Activated naive CD4-positive, alpha-beta T cell treated with anti-CD3 and anti-CD28 coated beads, Interleukin-2, amount 10 ng/mL, durations not matched to agents 7 days and 5 days (primary cell): ENCODE measurements at regions not wholly inside any gene's neighbourhood (a gene's known extent, or its start where the extent isn't known, plus 50 kb on each side); places are given as distances from the start of the nearest gene placed in this dataset.
"Not testable (repeated sequence)": the region's sequence is repeated elsewhere in the genome, so short reads cannot be mapped to it uniquely, and the experiment has no call there.

Experiments
- CTCF ChIA-PET: fragments of 350-600 bp; sonication (Branson Sonifier 250); formaldehyde crosslinking; loops from one replicate; lab custom pipeline; 2021; ENCODE audit warnings: antibody characterized with exemption; lab: Charles Lee
- DNase-seq: peaks from one replicate; pipeline ENCODE4 v3.0.0-alpha.2; 2020
- H3K27ac Mint-ChIP-seq: one replicate; pipeline ENCODE4 v1.8.0; 2021; ENCODE audit warnings: mild to moderate bottlenecking, moderate library complexity, mixed read lengths
- H3K27me3 Mint-ChIP-seq: one replicate; pipeline ENCODE4 v1.8.0; 2021; ENCODE audit warnings: mild to moderate bottlenecking, mixed read lengths
- H3K36me3 Mint-ChIP-seq: one replicate; pipeline ENCODE4 v1.8.0; 2021; ENCODE audit warnings: mixed read lengths
- H3K4me1 Mint-ChIP-seq: one replicate; pipeline ENCODE4 v1.8.0; 2021; ENCODE audit warnings: mixed read lengths
- H3K4me3 Mint-ChIP-seq: one replicate; pipeline ENCODE4 v1.8.0; 2021; ENCODE audit warnings: mild to moderate bottlenecking, moderate library complexity, mixed read lengths
- H3K9me3 Mint-ChIP-seq: one replicate; pipeline ENCODE4 v1.8.0; 2021; ENCODE audit warnings: mixed read lengths

DNA sequence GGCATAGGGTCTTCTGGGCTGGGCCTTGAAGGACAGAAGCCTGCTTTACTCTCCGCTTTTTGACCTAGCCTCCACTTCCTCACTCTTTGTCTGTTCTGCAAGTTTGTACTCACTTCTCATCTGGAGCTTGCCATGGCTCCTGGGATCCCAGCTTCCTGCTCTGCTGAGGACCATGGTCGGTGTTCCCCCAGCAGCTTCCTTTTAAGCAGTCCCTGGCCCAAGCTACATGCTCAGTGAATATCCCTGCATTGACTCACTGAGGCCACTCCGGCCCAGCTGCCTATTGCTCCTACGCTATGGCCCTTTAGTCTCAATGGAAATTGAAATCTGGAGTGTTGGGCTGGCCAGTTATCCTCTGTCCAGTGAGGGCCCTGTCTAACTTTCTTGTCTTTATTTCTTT is 427.7 kb downstream of the RPS24 start:
- no peak for DNase-seq
- H3K4me1 Mint-ChIP-seq, result no peaks in the 10 kb centered on the region
- H3K27ac Mint-ChIP-seq, result no peak overlapping the region
- H3K4me3 Mint-ChIP-seq, result no peak overlapping the region
- CTCF ChIA-PET, result no interaction called here
- no peaks in the 10 kb centered on the region for H3K9me3 Mint-ChIP-seq
- H3K27me3 Mint-ChIP-seq, result no peaks in the 10 kb centered on the region
- no peaks in the 10 kb centered on the region for H3K36me3 Mint-ChIP-seq

DNA sequence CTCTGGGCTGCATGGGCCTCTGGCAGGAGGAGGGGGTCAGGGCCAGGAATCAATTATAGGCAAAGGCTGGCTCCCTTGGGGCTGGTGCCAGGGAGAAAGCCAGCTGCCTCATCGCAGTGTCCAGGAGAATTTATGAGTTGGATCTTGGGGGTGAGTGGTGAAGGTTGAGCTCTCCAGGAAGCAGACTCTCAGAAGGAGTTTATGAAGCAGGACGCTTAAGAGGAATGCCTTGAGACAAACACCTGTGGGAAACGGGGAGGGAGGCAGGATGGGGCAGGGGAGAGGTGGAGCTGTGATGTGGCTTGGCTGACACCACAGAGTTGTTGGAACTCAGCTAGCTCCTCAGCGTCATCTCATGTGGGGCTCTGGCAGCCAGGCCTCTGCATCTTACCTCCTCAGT is 428.5 kb downstream of the RPS24 start:
- no peak for DNase-seq
- H3K36me3 Mint-ChIP-seq, result no peaks in the 10 kb centered on the region
- no peak overlapping the region for H3K27ac Mint-ChIP-seq
- H3K4me3 Mint-ChIP-seq, result no peak overlapping the region
- H3K27me3 Mint-ChIP-seq, result no peaks in the 10 kb centered on the region
- H3K4me1 Mint-ChIP-seq, result no peaks in the 10 kb centered on the region
- no peaks in the 10 kb centered on the region for H3K9me3 Mint-ChIP-seq
- CTCF ChIA-PET, result no interaction called here

DNA sequence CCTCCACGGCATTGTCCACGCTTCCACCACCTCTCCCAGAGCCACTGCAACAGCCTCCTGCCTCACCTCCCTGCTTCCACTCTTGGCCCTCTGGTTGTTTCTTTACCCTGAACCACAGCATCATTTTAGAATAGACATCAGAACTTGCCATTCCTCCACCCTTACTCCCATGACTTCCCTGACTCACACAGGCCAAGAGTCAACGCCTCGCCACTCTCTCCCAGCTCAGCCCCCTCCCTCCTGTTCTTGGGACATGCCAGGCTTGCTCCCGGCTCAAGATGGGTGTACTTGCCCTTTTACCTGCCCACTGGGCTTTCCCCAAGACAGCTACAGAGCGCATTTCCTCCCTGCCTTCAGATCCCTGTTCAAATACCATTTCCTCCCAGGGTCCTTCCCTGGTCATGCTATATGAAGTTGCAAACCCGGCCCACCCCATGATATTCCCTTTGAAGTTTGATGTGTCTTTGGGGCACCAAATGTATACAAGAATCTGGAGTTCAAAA is 429.1 kb downstream of the RPS24 start:
- Mint-ChIP-seq H3K4me1 (no peaks in the 10 kb centered on the region), H3K9me3 (no peaks in the 10 kb centered on the region)
- CTCF ChIA-PET, result no interaction called here

DNA sequence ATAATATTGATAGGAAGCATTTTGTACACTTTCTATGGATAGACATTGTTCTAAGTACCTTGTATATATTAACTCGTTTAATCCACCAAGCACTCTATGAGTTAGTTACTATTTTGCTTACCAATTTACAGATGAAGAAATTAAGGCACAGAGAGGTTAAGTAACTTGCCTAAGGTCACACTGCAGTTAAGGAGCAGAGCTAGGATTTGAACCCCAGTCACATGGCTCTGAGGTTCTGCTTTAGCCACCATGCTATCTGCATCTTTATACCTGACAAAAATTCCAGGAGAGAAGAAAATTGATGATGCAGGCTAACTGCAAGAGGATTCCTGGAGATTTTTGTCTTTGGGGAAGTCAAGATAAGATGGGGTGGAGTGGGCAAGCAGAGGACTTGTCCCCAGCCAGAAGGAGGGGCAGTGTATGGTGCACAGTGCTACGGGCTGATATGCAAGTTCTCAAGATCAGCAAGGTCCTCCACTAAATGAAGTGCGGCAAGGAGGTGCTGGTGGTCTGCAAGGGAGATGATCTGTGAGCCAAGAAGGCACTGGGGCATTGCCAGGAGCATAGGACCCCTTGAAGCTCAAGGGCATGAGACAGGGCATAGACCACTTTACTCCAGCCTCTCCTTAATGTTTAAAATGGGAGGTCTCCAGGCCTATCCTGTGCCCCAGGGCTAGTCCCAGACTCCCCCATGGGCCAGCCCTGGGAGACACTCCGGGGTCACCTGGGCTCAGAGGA is 430.6 kb downstream of the RPS24 start:
- CTCF ChIA-PET, result no interaction called here
- Mint-ChIP-seq H3K36me3 (no peaks in the 10 kb centered on the region), H3K9me3 (no peaks in the 10 kb centered on the region), H3K4me3 (no peak overlapping the region), H3K27ac (no peak overlapping the region), H3K27me3 (no peaks in the 10 kb centered on the region), H3K4me1 (no peaks in the 10 kb centered on the region)
- DNase-seq, result no peak

More for the DNA sequence above, 429.1 kb downstream of the RPS24 start:
- Mint-ChIP-seq H3K4me3 (no peak overlapping the region), H3K27me3 (no peaks in the 10 kb centered on the region), H3K27ac (no peak overlapping the region), H3K36me3 (no peaks in the 10 kb centered on the region)
- no peak for DNase-seq

DNA sequence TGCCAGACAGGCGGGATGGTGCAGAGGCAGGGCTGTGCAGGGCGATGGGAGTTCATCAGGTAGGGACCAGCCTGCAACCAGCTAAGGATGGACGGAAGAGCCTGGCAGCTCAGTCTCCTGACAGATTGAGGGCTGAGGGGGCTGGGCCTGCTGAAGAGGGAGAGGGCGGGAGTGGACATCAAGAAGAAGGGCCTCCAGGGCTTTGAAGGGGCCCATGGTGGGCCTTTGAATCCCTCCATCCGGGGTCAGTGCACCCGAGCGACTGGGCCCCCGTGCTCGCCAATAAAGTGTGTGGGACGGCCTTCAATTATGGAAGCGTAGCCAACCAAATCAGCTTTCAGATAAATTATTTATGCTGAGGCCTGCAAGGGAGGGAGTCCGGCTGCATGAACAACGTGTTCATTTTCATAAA is 431.2 kb downstream of the RPS24 start:
- H3K27ac Mint-ChIP-seq, result no peak overlapping the region
- CTCF ChIA-PET, result no interaction called here
- H3K9me3 Mint-ChIP-seq, result no peaks in the 10 kb centered on the region
- H3K36me3 Mint-ChIP-seq, result no peaks in the 10 kb centered on the region
- DNase-seq, result no peak
- no peaks in the 10 kb centered on the region for H3K27me3 Mint-ChIP-seq
- H3K4me3 Mint-ChIP-seq, result no peak overlapping the region
- H3K4me1 Mint-ChIP-seq, result no peaks in the 10 kb centered on the region

DNA sequence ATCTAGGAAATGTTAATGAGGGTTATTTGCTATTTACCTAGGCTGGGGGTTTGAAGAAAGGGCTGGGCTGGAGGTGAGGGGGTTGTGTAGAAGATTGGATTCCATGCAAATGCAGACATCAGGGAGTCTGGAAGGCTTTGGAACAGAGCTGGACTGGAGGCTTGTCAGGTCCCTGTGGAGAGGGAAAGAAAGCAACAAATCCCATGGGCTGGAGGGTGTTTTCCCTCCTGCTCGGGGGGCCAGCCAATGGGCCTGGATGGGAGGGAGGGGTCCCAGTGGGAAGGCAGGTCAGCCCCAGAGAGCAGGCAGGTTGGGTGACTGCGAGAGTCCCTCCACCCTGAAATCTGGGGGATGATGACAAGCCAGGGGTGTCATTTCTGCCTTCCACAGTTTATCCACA is 431.8 kb downstream of the RPS24 start:
- H3K4me3 Mint-ChIP-seq, result no peak overlapping the region
- no peaks in the 10 kb centered on the region for H3K27me3 Mint-ChIP-seq
- H3K27ac Mint-ChIP-seq, result no peak overlapping the region
- no peaks in the 10 kb centered on the region for H3K9me3 Mint-ChIP-seq
- no peak for DNase-seq
- CTCF ChIA-PET, result no interaction called here
- no peaks in the 10 kb centered on the region for H3K36me3 Mint-ChIP-seq
- H3K4me1 Mint-ChIP-seq, result no peaks in the 10 kb centered on the region

DNA sequence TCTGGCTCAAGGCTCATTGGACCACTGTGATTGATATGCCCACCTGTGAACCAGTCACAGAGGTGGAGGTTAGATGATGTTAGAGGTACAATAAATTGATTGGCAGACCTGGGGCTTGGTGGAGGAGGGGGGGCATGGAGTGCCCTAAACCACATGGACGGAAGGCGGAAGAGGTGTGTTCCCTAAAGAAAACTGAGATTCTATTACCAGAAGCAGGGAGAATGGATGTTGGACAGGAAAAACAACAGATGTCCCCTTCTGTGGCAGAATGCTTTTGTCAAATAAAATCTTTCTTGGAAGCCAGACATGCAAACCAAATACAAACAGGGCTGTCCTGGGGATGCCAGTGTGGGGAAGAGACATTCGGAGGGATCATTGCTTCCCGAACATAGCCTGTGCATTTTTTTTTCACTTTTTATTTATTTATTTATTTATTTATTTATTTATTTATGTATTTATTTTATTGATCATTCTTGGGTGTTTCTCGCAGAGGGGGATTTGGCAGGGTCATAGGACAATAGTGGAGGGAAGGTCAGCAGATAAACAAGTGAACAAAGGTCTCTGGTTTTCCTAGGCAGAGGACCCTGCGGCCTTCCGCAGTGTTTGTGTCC is 433.9 kb downstream of the RPS24 start:
- no peaks in the 10 kb centered on the region for H3K36me3 Mint-ChIP-seq
- H3K4me1 Mint-ChIP-seq, result no peaks in the 10 kb centered on the region
- H3K27me3 Mint-ChIP-seq, result no peaks in the 10 kb centered on the region
- H3K27ac Mint-ChIP-seq, result no peak overlapping the region
- H3K9me3 Mint-ChIP-seq, result no peaks in the 10 kb centered on the region
- DNase-seq, result no peak
- CTCF ChIA-PET, result no interaction called here
- no peak overlapping the region for H3K4me3 Mint-ChIP-seq

DNA sequence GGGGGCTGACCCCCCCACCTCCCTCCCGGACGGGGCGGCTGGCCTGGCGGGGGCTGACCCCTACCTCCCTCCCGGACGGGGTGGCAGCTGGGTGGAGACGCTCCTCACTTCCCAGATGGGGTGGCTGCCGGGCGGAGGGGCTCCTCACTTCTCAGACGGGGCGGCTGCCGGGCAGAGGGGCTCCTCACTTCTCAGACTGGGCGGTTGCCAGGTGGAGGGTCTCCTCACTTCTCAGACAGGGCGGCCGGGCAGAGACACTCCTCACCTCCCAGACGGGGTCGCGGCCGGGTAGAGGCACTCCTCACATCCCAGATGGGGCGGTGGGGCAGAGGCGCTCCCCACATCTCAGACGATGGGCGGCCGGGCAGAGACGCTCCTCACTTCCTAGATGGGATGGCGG is 435.1 kb downstream of the RPS24 start:
- H3K9me3 Mint-ChIP-seq, H3K4me1 Mint-ChIP-seq, H3K36me3 Mint-ChIP-seq, H3K4me3 Mint-ChIP-seq, DNase-seq, H3K27me3 Mint-ChIP-seq, CTCF ChIA-PET, H3K27ac Mint-ChIP-seq: not testable (repeated sequence)

DNA sequence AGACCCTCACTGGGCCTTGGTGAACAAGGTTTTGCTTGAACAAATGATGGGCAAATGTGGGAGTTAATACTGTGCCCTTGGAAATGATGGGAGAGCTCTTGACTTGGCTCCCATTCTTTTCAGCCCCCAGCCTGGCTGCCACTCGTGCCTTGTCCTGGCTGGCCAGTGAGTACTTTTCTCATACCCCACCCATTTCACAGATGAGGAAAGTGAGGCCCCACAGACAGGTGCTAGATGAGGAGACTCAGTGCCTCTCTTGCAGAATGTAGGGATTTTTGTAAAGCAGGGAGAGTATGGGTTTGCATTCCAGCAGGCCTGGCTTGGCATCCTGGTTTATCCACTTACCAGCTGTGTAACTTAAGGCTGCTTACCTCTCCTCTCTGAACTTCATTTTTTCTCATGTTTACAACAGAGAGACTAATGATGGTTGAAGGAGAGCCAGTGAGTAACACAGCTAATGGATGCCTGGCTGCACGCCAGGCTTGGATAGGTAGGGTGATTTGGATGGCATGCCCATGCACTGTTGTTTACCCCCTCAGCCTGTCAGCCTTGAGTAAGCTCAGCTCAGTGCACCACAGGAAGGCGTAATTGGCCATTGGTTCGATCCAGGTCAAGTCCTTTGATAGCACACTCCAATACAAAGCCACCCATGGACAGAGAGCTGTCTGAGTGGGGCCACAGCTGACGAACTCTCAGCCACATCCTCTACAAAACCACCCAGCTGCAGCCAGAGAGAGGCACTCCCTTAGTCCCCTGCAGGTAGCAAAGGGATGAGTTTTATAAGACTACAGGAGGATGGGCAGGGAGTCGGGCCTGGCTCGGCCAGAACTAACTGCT is 436.8 kb downstream of the RPS24 start:
- Mint-ChIP-seq H3K36me3 (no peaks in the 10 kb centered on the region), H3K4me3 (no peak overlapping the region), H3K27me3 (peaks cover 3% of the 10 kb centered on the region), H3K27ac (no peak overlapping the region), H3K9me3 (no peaks in the 10 kb centered on the region), H3K4me1 (no peaks in the 10 kb centered on the region)
- DNase-seq, result no peak
- CTCF ChIA-PET, result no interaction called here

DNA sequence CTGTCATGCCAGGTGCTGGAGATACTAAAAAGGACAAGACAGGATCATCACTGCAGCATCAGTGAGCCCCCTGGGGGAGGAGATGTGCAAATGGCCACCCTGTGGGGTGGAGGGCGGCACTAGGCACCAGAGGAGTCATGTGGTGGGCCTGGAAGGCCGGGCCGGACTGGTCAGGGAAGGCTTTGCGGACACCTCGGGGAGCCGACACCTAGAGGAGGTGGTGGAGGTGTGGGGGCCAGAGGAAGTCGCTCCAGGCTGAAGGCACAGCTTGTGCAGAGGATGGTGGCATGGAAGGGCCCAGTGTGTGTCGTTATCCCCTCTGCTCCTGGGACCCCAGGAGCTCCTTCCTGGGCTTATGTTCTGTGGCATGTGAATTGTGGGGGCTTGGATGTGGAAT is 437.7 kb downstream of the RPS24 start:
- H3K27me3 Mint-ChIP-seq, result peaks cover 3% of the 10 kb centered on the region
- no peak for DNase-seq
- H3K36me3 Mint-ChIP-seq, result no peaks in the 10 kb centered on the region
- no peak overlapping the region for H3K27ac Mint-ChIP-seq
- no peaks in the 10 kb centered on the region for H3K9me3 Mint-ChIP-seq
- H3K4me3 Mint-ChIP-seq, result no peak overlapping the region
- H3K4me1 Mint-ChIP-seq, result no peaks in the 10 kb centered on the region
- CTCF ChIA-PET, result no interaction called here

DNA sequence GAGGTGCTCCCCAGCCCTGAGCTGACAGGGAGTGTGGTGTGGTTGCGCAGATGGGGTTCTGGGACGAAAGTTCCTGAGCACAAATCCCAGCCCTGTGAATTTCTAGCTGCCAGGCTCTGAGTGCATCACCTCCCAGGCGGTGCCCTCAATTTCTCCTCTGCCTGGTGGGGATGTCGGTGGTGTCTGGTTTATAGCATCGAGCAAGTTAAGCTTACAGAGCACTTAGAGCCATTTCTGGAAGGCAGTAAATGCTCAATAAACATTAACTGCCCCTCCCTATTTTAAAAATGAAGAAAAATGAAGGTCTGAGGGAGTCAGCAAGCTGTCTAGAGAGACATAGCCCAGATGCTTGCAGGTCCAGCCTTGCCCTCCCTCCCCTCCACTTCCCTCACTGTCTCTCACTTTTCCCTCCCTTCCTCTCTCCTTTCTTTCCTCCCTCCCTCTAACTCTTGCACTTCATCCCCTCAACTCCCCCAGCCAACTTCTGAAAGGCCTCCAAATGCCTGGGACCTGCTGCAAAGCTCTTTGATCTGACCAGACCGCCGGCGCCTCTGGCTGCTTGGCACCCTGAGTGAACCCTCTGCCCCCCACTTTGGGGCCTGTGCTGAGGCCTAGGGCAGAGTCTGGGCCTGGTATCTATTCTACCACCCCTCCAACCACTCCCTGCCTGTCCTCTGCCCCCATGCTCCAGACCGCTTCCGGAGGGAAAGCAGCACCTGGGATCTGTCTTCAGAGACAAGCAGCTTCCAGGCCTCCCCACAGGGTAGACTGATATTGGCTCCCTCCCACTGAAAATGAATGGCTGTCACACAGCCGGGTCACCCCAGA is 438.3 kb downstream of the RPS24 start:
- CTCF ChIA-PET, result no interaction called here
- Mint-ChIP-seq H3K36me3 (no peaks in the 10 kb centered on the region), H3K4me3 (no peak overlapping the region), H3K9me3 (no peaks in the 10 kb centered on the region), H3K27ac (no peak overlapping the region), H3K27me3 (peaks cover 3% of the 10 kb centered on the region), H3K4me1 (no peaks in the 10 kb centered on the region)
- no peak for DNase-seq

DNA sequence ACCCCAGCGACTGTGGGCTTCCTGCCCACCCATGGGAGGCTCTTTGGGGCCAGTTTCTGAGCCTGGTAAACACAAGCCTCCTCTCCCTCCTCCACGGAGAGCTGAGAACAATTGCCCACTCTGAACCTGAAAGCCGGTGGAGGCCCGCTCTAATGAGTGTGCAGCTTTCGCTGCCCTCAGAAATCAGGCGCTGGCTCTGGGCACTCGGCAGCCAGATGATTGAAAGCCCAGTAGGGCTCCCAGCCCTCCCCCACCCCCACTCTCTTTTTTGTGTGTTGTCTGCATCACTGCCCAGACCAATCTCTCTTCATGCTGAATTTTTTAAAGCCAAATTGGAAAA is 438.9 kb downstream of the RPS24 start:
- no peaks in the 10 kb centered on the region for H3K36me3 Mint-ChIP-seq
- CTCF ChIA-PET, result no interaction called here
- no peaks in the 10 kb centered on the region for H3K9me3 Mint-ChIP-seq
- peaks cover 3% of the 10 kb centered on the region for H3K27me3 Mint-ChIP-seq
- no peaks in the 10 kb centered on the region for H3K4me1 Mint-ChIP-seq
- DNase-seq, result no peak
- no peak overlapping the region for H3K4me3 Mint-ChIP-seq
- no peak overlapping the region for H3K27ac Mint-ChIP-seq

DNA sequence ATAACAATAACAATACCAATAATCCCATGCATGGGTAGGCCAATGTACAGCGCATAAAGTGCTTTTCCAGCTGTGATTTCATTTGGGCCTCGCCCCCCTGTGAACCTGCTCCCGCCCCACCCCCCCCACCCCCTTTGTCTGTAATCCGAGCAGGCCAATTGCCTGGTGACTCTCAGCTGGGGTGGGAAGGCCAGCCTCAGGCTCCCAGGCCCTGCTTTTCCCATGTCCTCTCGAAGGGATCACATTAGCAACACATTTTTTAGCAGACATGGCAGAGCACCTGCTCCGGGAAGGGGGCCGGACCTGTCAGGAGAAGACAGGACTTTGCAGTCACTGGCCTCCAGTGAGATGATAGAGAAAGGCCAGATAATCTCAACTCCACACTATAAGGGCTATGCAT is 439.3 kb downstream of the RPS24 start:
- no peak overlapping the region for H3K4me3 Mint-ChIP-seq
- peaks cover 3% of the 10 kb centered on the region for H3K27me3 Mint-ChIP-seq
- no peak for DNase-seq
- no peaks in the 10 kb centered on the region for H3K4me1 Mint-ChIP-seq
- no peaks in the 10 kb centered on the region for H3K36me3 Mint-ChIP-seq
- H3K27ac Mint-ChIP-seq, result no peak overlapping the region
- CTCF ChIA-PET, result no interaction called here
- H3K9me3 Mint-ChIP-seq, result no peaks in the 10 kb centered on the region

DNA sequence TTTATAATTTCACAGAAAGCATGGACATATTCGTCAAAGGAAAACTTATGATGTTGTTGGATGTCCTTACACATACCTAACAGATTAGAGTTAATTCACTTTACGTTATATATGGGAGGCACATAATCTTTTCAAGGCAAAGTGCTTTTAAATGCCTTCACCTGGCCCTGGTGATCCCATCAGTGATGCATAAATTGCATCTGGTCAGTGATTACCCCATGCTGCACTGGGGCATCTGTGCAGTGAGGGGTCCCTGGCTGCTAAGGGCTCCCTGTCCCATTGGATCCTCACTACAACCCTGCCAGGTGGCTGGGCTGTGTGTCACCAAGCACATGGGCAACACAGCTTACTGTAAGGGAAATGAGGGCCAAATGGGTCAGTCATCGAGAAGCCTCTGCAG is 441.1 kb downstream of the RPS24 start:
- no peak for DNase-seq
- no peaks in the 10 kb centered on the region for H3K36me3 Mint-ChIP-seq

More for the DNA sequence above, 441.1 kb downstream of the RPS24 start:
- CTCF ChIA-PET, result no interaction called here
- Mint-ChIP-seq H3K9me3 (no peaks in the 10 kb centered on the region), H3K27me3 (peaks cover 3% of the 10 kb centered on the region), H3K27ac (no peak overlapping the region), H3K4me1 (no peaks in the 10 kb centered on the region), H3K4me3 (no peak overlapping the region)
